ENCODE measurements at regions not wholly inside any gene's neighbourhood (a gene's known extent, or its start where the extent isn't known, plus 50 kb on each side); places are given as distances from the start of the nearest gene placed in this dataset.

- Histone ChIP-seq H3K4ac (ENCODE audit: low read depth, low read length) (no peak overlapping the region), H3K23ac (ENCODE audit: insufficient read length, low read depth, low read length) (no peak overlapping the region), H2BK120ac (ENCODE audit: low read depth, low read length, poor library complexity, severe bottlenecking) (no peak overlapping the region), H3K4me2 (ENCODE audit: insufficient read depth, insufficient read length, low read length) (no peak overlapping the region), H4K8ac (replicated peaks; ENCODE audit: insufficient read length, low read depth, low read length) (no peak overlapping the region), H3K9me3 (ENCODE audit: control insufficient read depth, low read depth, low read length) (no peaks in the 10 kb centered on the region), H3K79me1 (ENCODE audit: insufficient read depth, low read depth, low read length, poor library complexity, severe bottlenecking) (no peaks in the 10 kb centered on the region), H4K20me1 (ENCODE audit: control insufficient read depth, insufficient read depth, insufficient read length) (no peaks in the 10 kb centered on the region), H2BK5ac (ENCODE audit: insufficient read length, low read length) (no peak overlapping the region), H4K91ac (ENCODE audit: insufficient read length, low read depth, low read length) (no peak overlapping the region), H3K9ac (ENCODE audit: extremely low read depth, insufficient read length, low read length) (no peak overlapping the region), H3K18ac (ENCODE audit: insufficient read length, low read depth, low read length) (no peak overlapping the region), H3K4me1 (ENCODE audit: insufficient read depth, low read length) (no peaks in the 10 kb centered on the region), H3K14ac (ENCODE audit: insufficient read depth, low read length) (no peak overlapping the region), H3K56ac (ENCODE audit: insufficient read length, low read depth, low read length) (no peak overlapping the region), H3K27me3 (ENCODE audit: insufficient read depth, low read length) (no peaks in the 10 kb centered on the region), H2AK5ac (ENCODE audit: insufficient read length, low read length) (no peak overlapping the region), H3K23me2 (ENCODE audit: insufficient read length, low read depth, low read length, poor library complexity, severe bottlenecking) (no peaks in the 10 kb centered on the region), H3K79me2 (ENCODE audit: insufficient read depth, low read length) (no peaks in the 10 kb centered on the region), H2AFZ (ENCODE audit: low read length) (no peak overlapping the region), H2BK12ac (ENCODE audit: insufficient read length, low read depth, low read length) (no peak overlapping the region), H3K27ac (ENCODE audit: insufficient read length, low read depth, low read length) (no peak overlapping the region), H2BK15ac (ENCODE audit: low read depth, low read length) (no peak overlapping the region), H2BK20ac (ENCODE audit: low read depth, low read length, poor library complexity, severe bottlenecking) (no peak overlapping the region), H3T11ph (ENCODE audit: low read length) (no peak overlapping the region), H4K5ac (ENCODE audit: insufficient read length, low read depth, low read length) (no peak overlapping the region)
- H3K27ac Mint-ChIP-seq: no peak overlapping the region
- no peaks in the 10 kb centered on the region for H3K9me3 Mint-ChIP-seq
- H3K4me3 Mint-ChIP-seq: no peak overlapping the region
- H3K4me1 Mint-ChIP-seq: peaks cover 5 to 8% of the 10 kb centered on the region in 2 experiments; a peak in 3 of 4 replicates
- TF ChIP-seq CTCF (conservative IDR thresholded peaks at IDR 0.05): no peak
- no peaks in the 10 kb centered on the region for H3K27me3 Mint-ChIP-seq (ENCODE audit: low read depth)
- no peak for DNase-seq
- H3K36me3 Mint-ChIP-seq (ENCODE audit: insufficient read depth in 1 of 3, low read depth in 3 of 3): no peaks in the 10 kb centered on the region
Measured at GRCh38 chr5:110361471-110361870, 365.0 kb downstream of the TMEM232 start.

Data from H9 (cell line).